Esophagus mucosa (tissue), 1 donor: ENCODE measurements at regions not wholly inside any gene's neighbourhood (a gene's known extent, or its start where the extent isn't known, plus 50 kb on each side); places are given as distances from the start of the nearest gene placed in this dataset.

Experiments used
- ATAC-seq: fragments of 200-7000 bp; cut with Tn5 transposase; one replicate; pipeline ENCODE4 v1.9.1; 2020
- donor health status: DM: yes; HTN: yes; CAD: no.

- no peak for ATAC-seq
Measured at GRCh38 chr7:116148108-116148507, 62.2 kb upstream of the TES start.

- ATAC-seq: no peak
Measured at GRCh38 chr7:116148626-116149025, 61.7 kb upstream of the TES start.

GRCh38 chr7:116150588-116150987, 59.8 kb upstream of the TES start:
- no peak for ATAC-seq

- ATAC-seq: no peak
Measured at GRCh38 chr7:116152276-116152675, 58.1 kb upstream of the TES start.

- no peak for ATAC-seq
Measured at GRCh38 chr7:116153050-116153449, 57.3 kb upstream of the TES start.

GRCh38 chr7:116159711-116160110, 50.6 kb upstream of the TES start:
- ATAC-seq: no peak
